SK-N-MC (cell line): ENCODE measurements at regions not wholly inside any gene's neighbourhood (a gene's known extent, or its start where the extent isn't known, plus 50 kb on each side); places are given as distances from the start of the nearest gene placed in this dataset.

ENCODE experiments used
- DNase-seq: peaks from one replicate; pipeline ENCODE4 v3.0.0-alpha.2; 2011; ENCODE audit warnings: low read depth, low spot score
- H3K27ac ChIP-seq: fragments of 200-600 bp; sonication (generic); 2 replicates; pipeline ENCODE4 v1.5.1; 2016; ENCODE audit warnings: mixed run types
- H3K36me3 ChIP-seq: fragments of 200-600 bp; sonication (generic); 2 replicates; pipeline ENCODE4 v1.6.1; 2017; ENCODE audit warnings: antibody characterized with exemption, low read length, mixed read lengths; ENCODE audit not compliant: insufficient read depth
- H3K4me3 ChIP-seq: fragments of 200-600 bp; sonication (generic); 2 replicates; pipeline ENCODE4 v1.5.1; 2016
- H3K9ac ChIP-seq: fragments of 200-600 bp; sonication (generic); 2 replicates; pipeline ENCODE4 v1.8.0; 2017; ENCODE audit warnings: mixed run types, mixed read lengths; ENCODE audit not compliant: insufficient read length
- H3K9me3 ChIP-seq: fragments of 200-600 bp; sonication (generic); 2 replicates; pipeline ENCODE4 v1.6.1; 2017; ENCODE audit warnings: low read depth, mild to moderate bottlenecking, antibody characterized with exemption, low read length, moderate library complexity, mixed read lengths
- EZH2 ChIP-seq: fragments of 200-600 bp; sonication (generic); IDR thresholded peaks from one replicate; pipeline ENCODE4 v1.6.1; 2017; ENCODE audit warnings: antibody characterized with exemption
- FOXP2 ChIP-seq: optimal IDR thresholded peaks from 2 replicates; pipeline ENCODE3; 2011; ENCODE audit warnings: mild to moderate bottlenecking, moderate library complexity; ENCODE audit not compliant: insufficient read depth; ENCODE audit errors: extremely low read length, control extremely low read depth
- POLR2AphosphoS5 ChIP-seq: IDR thresholded peaks from 2 replicates; pipeline ENCODE4 v1.6.1; 2012; ENCODE audit warnings: mild to moderate bottlenecking, low read depth, low read length, borderline replicate concordance

DNA sequence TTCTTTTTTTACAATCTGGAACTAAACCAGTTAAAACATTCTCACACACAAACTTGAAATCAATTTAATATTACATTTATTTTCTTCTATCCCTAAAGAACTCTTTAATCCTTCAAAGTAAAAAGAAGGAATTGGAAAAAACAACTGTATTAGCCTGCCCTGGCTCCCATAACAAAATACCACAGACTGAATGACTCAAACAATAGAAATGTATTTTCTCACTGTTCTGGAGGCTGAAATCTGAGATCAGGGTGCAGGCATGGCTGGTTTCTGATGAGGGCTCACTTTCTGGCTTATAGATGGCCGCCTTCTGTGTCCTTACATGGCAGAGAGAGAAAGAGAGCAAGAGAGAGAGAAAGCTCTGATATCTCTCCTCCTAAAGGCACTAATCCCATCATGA is 149.4 kb downstream of the PDGFRA start:
- Histone ChIP-seq H3K36me3 (no peaks in the 10 kb centered on the region), H3K9ac (no peak overlapping the region), H3K27ac (no peak overlapping the region), H3K4me3 (no peak overlapping the region), H3K9me3 (no peaks in the 10 kb centered on the region)
- TF ChIP-seq POLR2AphosphoS5 = no peak
- no peak for TF ChIP-seq FOXP2
- TF ChIP-seq EZH2 = no peak
- no peak for DNase-seq

GRCh38 chr4:54384152-54384551 is 155.1 kb downstream of the PDGFRA start:
- Histone ChIP-seq H3K4me3 (no peak overlapping the region), H3K36me3 (no peaks in the 10 kb centered on the region), H3K9ac (no peak overlapping the region), H3K9me3 (no peaks in the 10 kb centered on the region), H3K27ac (no peak overlapping the region)
- TF ChIP-seq POLR2AphosphoS5 (no peak), FOXP2 (no peak), EZH2 (no peak)
- no peak for DNase-seq

- TF ChIP-seq FOXP2 = no peak
- TF ChIP-seq POLR2AphosphoS5 = no peak
- TF ChIP-seq EZH2 = no peak
- no peak overlapping the region for H3K4me3 ChIP-seq
- H3K36me3 ChIP-seq = no peaks in the 10 kb centered on the region
- DNase-seq = no peak
- H3K9me3 ChIP-seq = no peaks in the 10 kb centered on the region
- H3K9ac ChIP-seq = no peak overlapping the region
- H3K27ac ChIP-seq = no peak overlapping the region
Measured at GRCh38 chr4:54384563-54384962, 155.5 kb downstream of the PDGFRA start.

- DNase-seq = no peak
- TF ChIP-seq FOXP2 (no peak), POLR2AphosphoS5 (no peak), EZH2 (no peak)
- H3K9me3 ChIP-seq = no peaks in the 10 kb centered on the region
- no peak overlapping the region for H3K9ac ChIP-seq
- H3K36me3 ChIP-seq = no peaks in the 10 kb centered on the region
- H3K27ac ChIP-seq = no peak overlapping the region
- H3K4me3 ChIP-seq = no peak overlapping the region
Measured at GRCh38 chr4:54386042-54386669, 157.1 kb downstream of the PDGFRA start.

GRCh38 chr4:54386693-54387092 is 157.6 kb downstream of the PDGFRA start:
- no peak overlapping the region for H3K27ac ChIP-seq
- DNase-seq = no peak
- H3K4me3 ChIP-seq = no peak overlapping the region
- no peaks in the 10 kb centered on the region for H3K36me3 ChIP-seq
- no peak overlapping the region for H3K9ac ChIP-seq
- H3K9me3 ChIP-seq = no peaks in the 10 kb centered on the region
- TF ChIP-seq FOXP2 (no peak), EZH2 (no peak), POLR2AphosphoS5 (no peak)

DNA sequence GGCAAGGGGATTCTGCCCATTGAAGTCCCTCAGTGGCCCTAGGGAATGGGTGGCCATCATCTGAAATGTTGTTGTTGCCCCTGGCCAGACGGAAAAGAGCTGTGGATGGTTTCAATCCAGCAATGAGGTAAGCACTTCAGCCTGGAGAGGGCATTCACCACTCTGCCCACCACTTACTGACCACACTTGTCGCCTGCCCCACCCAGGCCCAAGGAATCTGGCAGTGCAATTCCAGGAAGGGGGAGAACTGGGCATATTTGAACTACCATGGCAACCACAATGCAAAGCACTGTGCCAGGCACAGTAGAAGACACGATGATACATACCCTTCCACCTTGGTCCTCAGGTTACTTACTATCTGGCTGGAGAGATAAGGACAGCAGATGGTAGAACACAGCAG is 161.6 kb downstream of the PDGFRA start:
- Histone ChIP-seq H3K9me3 (no peaks in the 10 kb centered on the region), H3K27ac (no peak overlapping the region), H3K4me3 (no peak overlapping the region), H3K9ac (no peak overlapping the region), H3K36me3 (no peaks in the 10 kb centered on the region)
- DNase-seq = no peak
- no peak for TF ChIP-seq FOXP2
- no peak for TF ChIP-seq EZH2
- no peak for TF ChIP-seq POLR2AphosphoS5

DNA sequence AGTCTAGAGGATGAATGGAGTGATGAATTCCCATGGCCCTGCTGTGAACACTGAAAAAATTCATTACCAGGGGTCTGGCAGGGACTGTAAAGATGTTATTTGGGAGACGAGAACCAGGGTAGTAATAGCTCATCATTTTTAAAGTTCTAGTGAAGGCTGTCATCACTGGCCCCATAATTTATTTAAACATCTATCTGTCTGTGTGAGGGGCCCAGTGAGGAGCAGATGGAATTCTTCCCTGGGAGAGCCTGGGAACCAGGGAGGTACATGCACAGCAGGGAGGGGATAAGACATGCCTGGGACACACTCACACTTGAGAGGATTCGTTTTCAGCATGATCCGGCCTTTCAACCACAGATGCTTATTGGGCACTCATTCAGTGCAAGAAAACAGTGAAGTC is 162.0 kb downstream of the PDGFRA start:
- no peak for TF ChIP-seq EZH2
- TF ChIP-seq FOXP2 = no peak
- TF ChIP-seq POLR2AphosphoS5 = no peak
- H3K27ac ChIP-seq = no peak overlapping the region

GRCh38 chr4:54392479-54392878 is 163.4 kb downstream of the PDGFRA start:
- no peaks in the 10 kb centered on the region for H3K9me3 ChIP-seq
- DNase-seq = no peak
- no peak for TF ChIP-seq FOXP2
- TF ChIP-seq EZH2 = no peak
- no peak for TF ChIP-seq POLR2AphosphoS5

More for the DNA sequence above, 162.0 kb downstream of the PDGFRA start:
- no peak overlapping the region for H3K9ac ChIP-seq
- H3K36me3 ChIP-seq = no peaks in the 10 kb centered on the region
- no peaks in the 10 kb centered on the region for H3K9me3 ChIP-seq
- H3K4me3 ChIP-seq = no peak overlapping the region
- DNase-seq = no peak

DNA sequence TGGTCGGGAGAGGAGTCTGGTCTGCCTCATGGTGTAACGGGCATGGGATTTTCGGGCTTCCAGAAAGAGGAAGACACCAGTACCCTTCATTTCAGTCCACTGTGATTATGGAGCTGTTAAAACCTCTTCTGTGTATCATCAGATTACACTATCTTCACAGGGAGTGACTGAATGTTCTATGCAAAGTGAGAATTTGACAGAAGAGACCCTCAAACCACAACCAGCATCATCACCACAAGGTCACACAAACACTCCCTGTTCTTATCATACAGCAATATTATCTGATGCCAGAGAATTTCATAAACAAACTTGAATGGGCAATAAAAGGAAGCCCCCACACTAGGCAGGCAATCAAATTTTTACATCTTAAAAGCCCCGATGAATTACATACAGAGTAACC is 164.2 kb downstream of the PDGFRA start:
- Histone ChIP-seq H3K9ac (no peak overlapping the region), H3K9me3 (no peaks in the 10 kb centered on the region), H3K27ac (no peak overlapping the region), H3K36me3 (no peaks in the 10 kb centered on the region), H3K4me3 (no peak overlapping the region)
- DNase-seq = no peak
- no peak for TF ChIP-seq POLR2AphosphoS5
- no peak for TF ChIP-seq EZH2
- TF ChIP-seq FOXP2 = no peak

More at GRCh38 chr4:54392479-54392878, 163.4 kb downstream of the PDGFRA start:
- Histone ChIP-seq H3K36me3 (no peaks in the 10 kb centered on the region), H3K9ac (no peak overlapping the region), H3K4me3 (no peak overlapping the region), H3K27ac (no peak overlapping the region)

- no peaks in the 10 kb centered on the region for H3K36me3 ChIP-seq
- DNase-seq = no peak
- no peaks in the 10 kb centered on the region for H3K9me3 ChIP-seq
- no peak overlapping the region for H3K9ac ChIP-seq
- no peak overlapping the region for H3K4me3 ChIP-seq
- TF ChIP-seq POLR2AphosphoS5 (no peak), EZH2 (no peak), FOXP2 (no peak)
- H3K27ac ChIP-seq = no peak overlapping the region
Measured at GRCh38 chr4:54395013-54395527, 166.0 kb downstream of the PDGFRA start.
